GM21786 (cell line): ENCODE measurements at regions not wholly inside any gene's neighbourhood (a gene's known extent, or its start where the extent isn't known, plus 50 kb on each side); places are given as distances from the start of the nearest gene placed in this dataset.
"Not testable (repeated sequence)": the region's sequence is repeated elsewhere in the genome, so short reads cannot be mapped to it uniquely, and the experiment has no call there.

Experiments
- ATAC-seq: cut with Tn5 transposase; IDR thresholded peaks from one replicate; pipeline ENCODE4 v1.9.1; 2021; ENCODE audit not compliant: unreplicated experiment

DNA sequence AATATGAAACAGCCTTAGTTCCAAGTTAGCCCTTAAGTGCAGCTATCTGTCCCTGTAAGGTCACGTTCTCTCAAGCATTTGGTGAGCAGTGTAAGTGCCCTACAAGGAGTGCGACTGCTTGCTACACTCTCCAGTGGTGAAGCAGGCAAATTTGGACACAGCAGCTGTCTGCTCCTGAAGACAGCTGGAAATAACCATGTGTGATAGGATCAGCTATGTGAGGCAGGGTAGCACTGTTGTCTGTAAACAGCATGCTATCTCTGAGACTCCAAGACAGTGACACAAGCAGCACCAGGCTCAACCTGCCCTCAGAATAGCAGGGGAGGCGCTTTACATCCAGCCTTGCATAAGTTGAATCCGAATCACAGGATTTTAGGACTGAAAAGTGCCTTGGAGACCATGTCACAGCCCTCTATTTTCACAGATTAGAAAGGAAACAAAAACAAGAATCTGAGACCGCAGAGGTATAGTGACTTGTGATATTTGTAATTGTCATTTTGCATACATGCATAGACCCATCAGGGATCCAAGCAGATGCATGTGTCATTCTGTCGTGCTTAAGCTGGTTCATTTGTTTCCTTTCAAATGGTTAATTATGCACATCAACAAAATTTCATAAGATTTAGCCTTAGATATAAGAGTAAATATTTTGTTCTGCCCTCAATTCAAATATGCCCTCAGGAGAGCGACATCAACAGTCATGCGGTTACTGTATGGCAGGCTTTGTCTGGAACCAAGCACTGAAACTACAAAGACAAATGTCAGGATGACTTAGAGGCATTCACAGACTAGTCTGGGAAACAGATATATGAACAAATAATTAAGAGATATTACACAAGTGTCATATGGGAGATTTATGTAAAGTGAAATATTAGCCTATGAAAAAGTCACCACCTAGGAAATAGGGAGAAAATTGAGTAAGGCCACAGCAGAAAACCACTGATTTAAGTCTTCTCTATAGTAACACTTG is 134.9 kb upstream of the NRIP1 start:
- ATAC-seq, result no peak

DNA sequence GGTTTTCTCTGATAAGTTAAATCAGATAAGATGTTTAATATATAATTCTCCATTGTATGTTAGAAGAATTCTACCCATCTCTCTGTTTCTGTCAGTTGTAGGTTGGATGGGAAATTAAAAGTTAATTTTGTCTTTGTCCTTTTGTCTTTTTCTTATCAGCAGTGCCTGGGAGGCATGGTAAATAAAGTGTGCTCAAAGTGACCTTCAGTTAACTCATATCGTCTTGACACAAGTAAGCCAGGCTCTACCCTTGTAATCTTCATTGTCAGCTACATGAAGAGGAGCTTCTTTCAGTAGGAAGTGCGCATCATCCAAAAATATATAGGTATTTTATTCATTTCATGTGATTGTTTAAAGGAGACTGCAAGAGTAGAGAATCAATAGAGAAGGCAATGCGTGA is 138.9 kb upstream of the NRIP1 start:
- ATAC-seq, result no peak

DNA sequence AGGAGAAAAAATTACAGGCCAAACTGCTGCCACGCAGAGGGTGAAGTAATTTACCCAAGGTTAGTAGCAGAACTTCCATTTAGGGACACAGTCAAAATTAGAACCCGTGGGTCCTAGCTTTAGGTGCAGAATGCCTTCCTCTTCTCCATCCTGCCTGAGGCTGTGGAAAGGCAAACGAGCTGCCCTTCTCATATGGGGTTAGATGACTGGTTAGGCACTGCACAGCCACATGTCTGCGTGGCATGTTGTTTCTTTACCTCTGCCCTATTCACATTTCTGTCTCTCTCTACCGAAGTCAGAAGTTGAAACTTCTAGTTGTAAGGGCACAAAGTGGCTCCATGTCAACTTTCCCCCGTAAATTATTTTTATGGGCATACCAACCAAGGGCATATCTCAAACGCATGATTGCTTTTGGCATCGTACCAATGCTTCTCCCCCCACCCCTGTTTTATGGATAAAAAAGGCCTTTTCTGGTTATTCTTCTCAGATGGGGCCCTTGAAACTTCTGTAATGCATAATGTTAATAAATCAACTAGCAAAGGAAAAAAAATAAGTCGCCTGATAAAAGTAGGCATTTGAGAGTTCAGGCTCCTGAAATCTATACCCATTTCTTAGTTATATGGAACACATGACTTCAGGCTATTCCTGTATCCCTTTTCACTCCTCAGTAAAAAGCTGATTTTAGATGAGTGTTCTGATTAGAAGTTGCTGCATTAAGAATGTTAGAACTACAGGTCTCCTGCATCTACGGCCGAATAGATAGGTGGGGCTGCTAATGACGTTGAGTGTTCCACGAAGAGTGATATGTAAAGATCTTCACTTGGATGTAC is 139.6 kb upstream of the NRIP1 start:
- ATAC-seq, result no peak

GRCh38 chr21:15204970-15205286 is 140.1 kb upstream of the NRIP1 start:
- ATAC-seq, result no peak

DNA sequence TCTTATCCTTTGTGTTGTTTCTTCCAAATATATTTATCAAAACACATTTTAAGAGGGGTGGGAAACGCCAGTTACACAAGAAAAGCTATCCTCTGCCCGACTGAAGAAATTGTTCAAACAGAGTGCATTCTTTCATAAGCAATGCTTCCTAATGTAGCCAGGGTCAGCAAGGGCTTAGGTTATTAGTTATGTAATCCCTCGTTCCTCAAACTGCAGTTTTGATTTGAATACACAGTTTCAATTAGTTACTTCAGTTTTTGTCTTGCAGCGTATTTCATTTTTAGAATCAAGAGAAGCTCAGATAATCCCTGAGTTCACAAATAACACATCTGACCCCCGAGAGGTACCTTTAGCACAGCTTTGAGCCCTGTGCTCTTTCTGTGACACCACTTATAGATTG is 141.7 kb upstream of the NRIP1 start:
- ATAC-seq, result peak; percentile 87

GRCh38 chr21:15207231-15207630 is 142.4 kb upstream of the NRIP1 start:
- no peak for ATAC-seq

GRCh38 chr21:15207635-15208370 is 143.0 kb upstream of the NRIP1 start:
- ATAC-seq, result no peak

GRCh38 chr21:15208786-15209185 is 144.0 kb upstream of the NRIP1 start:
- no peak for ATAC-seq

GRCh38 chr21:15209224-15209623 is 144.4 kb upstream of the NRIP1 start:
- ATAC-seq, result no peak

DNA sequence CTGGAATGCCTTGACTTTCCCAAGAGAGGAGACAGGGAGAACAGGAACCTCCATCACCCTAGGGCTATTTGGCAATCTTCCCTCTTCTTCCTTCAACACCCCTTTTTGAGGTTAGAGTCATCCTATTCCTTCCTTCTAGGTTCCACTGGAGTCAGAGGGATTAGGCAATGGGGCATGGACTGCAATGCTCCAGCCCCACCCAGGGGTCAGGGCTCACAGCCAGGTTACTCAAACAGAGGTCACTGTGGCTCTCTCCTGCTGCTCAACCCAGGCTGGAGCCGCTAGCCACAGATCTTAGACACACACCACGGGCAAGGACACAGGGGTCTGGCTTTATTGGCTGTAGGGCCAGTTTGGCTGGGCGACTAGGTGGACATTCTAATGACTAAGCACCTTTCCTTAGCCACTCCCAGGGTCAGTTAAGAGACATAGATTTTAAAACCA is 145.5 kb upstream of the NRIP1 start:
- ATAC-seq, result no peak

DNA sequence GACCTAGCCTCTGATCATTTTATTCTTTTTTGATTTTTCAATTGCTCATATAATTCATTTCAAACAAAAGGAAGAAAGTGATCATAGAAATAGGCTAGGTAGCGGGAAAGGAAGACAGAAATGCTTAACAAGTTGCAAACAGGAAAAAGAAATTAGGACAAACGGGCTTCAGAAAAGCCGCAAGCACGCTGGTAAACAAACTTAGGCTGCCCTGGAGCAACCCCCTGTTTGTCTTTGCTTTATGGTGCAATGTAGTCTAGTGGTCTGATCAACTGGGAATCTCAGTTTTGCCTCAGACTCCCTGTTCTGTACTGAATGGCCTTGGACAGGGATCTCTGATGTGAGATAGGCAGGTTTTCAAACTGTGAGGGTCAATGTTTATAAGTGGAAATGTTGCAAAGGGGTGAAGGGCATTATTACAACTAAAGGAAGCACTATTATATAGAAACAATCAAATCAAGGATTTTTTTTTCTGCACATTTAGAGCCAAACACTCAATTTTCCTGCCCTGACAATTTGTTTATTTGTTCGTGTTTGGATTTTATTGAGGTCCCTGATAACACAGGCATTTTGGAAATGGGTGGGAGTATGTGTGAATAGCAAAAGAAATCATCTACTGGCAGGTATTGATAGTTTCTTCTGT is 146.8 kb upstream of the NRIP1 start:
- ATAC-seq, result no peak

GRCh38 chr21:15212206-15212605 is 147.4 kb upstream of the NRIP1 start:
- no peak for ATAC-seq

GRCh38 chr21:15218476-15218875 is 153.7 kb upstream of the NRIP1 start:
- not testable (repeated sequence) for ATAC-seq

GRCh38 chr21:15219039-15219438 is 154.2 kb upstream of the NRIP1 start:
- ATAC-seq, result no peak

GRCh38 chr21:15219894-15220293 is 155.1 kb upstream of the NRIP1 start:
- ATAC-seq, result no peak

GRCh38 chr21:15221799-15222386 is 157.1 kb upstream of the NRIP1 start:
- no peak for ATAC-seq

DNA sequence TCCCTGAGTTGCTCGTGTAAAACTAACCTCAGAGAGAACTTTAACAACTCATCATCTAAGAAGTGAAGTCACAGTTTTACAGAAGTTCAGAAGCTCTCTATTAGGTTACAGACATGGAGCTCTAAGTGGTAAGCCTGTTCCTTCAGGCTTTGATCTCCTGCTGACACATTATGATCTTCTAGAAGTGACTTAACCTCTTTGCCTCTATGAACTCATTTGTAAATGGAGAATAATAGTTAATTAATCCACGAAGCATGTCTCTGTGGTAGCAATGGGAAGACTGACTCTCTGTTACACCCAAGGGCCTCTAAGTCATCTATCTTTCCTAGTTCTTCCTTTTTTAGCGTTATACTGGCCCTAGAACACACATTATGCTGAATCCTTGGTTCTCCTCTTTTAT is 157.9 kb upstream of the NRIP1 start:
- ATAC-seq, result no peak

GRCh38 chr21:15224346-15225086 is 159.7 kb upstream of the NRIP1 start:
- ATAC-seq, result no peak

- ATAC-seq, result no peak
Measured at GRCh38 chr21:15227919-15228318, 163.1 kb upstream of the NRIP1 start.

GRCh38 chr21:15229390-15229789 is 164.6 kb upstream of the NRIP1 start:
- no peak for ATAC-seq
